ENCODE measurements at regions not wholly inside any gene's neighbourhood (a gene's known extent, or its start where the extent isn't known, plus 50 kb on each side); places are given as distances from the start of the nearest gene placed in this dataset.

DNA sequence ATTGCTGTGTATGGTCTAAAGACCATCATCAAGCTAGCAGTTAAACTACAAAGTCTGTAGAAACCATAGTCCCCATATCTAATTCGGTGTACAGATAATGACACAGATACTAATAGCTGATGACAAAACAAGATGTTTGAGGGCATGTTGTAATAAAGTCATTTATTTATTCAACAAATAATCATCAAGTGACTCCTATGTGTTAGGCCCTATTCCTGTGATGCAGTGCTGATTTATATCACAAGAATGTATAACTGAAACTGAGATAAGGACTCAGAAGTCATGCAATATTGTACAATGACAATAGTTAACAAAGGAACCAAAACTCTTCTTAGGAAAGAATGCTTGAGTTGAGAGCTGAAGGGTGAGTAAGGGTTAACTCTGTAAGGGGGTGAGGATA, 315.0 kb upstream of the NR3C2 start:
- H3K4me3 ChIP-seq (ENCODE audit: low read depth, low read length): no peak overlapping the region
- TF ChIP-seq CTCF (IDR thresholded peaks at IDR 0.05; ENCODE audit: insufficient read depth, low read depth, low read length): no peak
- DNase-seq (ENCODE audit: low read depth): no peak

- no peak overlapping the region for H3K4me3 ChIP-seq (ENCODE audit: low read depth, low read length)
- no peak for TF ChIP-seq CTCF (IDR thresholded peaks at IDR 0.05; ENCODE audit: insufficient read depth, low read depth, low read length)
- DNase-seq (ENCODE audit: low read depth): no peak
Observed at GRCh38 chr4:148749403-148749802, 307.2 kb upstream of the NR3C2 start.

- H3K4me3 ChIP-seq (ENCODE audit: low read depth, low read length): no peak overlapping the region
- no peak for DNase-seq (ENCODE audit: low read depth)
- no peak for TF ChIP-seq CTCF (IDR thresholded peaks at IDR 0.05; ENCODE audit: insufficient read depth, low read depth, low read length)
Observed at GRCh38 chr4:148747721-148748268, 305.6 kb upstream of the NR3C2 start.

DNA sequence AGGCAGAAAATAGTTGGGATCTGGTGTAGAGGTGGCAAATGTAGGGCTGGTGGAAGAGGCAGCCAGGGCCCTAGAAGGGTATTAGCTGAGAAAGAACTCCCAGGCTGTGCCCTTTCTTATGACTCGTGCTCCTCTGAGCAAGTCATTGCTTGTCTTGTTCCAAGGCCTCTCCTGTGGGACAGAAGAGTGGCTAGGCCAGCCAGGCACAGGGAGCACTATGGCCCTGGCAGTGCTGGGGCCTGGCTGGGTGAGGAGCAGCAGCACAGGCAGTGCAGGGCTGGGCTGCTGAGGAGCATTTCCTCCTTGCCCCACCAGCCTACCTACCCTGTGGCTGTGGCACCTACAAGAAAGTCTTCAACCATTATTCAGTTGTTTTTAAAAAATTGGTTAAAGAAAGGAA, 298.5 kb upstream of the NR3C2 start:
- no peak overlapping the region for H3K4me3 ChIP-seq (ENCODE audit: low read depth, low read length)
- no peak for DNase-seq (ENCODE audit: low read depth)
- no peak for TF ChIP-seq CTCF (IDR thresholded peaks at IDR 0.05; ENCODE audit: insufficient read depth, low read depth, low read length)

DNA sequence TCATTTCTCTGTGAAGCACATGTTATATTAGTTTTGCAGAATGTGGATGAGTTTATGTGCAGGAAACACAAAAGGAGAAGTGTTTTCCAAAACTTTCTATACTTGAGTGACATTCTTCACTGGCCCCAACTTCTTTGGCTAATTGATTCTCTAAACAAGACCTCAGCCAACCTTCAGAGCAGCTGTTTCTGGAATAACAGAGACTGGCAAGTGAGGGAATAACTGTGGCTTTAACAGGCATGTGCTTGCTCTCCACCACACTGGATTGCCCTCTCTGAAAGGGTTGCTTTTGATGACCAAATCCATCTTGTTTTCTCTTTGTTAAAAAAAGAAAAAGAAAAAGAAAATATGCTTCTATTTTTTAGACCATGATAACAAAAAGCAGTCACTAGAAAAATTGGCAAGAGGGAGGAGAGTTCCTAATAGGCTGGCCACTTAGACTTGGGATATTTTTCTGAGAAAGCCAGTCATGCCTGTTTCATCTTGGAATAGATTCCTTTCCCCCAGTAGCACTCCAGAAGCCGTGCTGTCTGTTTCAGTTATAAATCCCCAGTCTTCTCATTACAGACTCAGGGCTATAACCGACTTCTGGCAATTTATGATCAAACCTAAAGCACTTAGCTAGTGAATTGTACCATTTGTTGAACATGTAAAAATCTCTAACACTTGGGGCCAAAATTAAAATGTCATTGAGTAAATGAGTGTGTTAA, 295.0 kb upstream of the NR3C2 start:
- TF ChIP-seq CTCF (IDR thresholded peaks at IDR 0.05; ENCODE audit: insufficient read depth, low read depth, low read length): no peak
- DNase-seq (ENCODE audit: low read depth): no peak
- no peak overlapping the region for H3K4me3 ChIP-seq (ENCODE audit: low read depth, low read length)

DNA sequence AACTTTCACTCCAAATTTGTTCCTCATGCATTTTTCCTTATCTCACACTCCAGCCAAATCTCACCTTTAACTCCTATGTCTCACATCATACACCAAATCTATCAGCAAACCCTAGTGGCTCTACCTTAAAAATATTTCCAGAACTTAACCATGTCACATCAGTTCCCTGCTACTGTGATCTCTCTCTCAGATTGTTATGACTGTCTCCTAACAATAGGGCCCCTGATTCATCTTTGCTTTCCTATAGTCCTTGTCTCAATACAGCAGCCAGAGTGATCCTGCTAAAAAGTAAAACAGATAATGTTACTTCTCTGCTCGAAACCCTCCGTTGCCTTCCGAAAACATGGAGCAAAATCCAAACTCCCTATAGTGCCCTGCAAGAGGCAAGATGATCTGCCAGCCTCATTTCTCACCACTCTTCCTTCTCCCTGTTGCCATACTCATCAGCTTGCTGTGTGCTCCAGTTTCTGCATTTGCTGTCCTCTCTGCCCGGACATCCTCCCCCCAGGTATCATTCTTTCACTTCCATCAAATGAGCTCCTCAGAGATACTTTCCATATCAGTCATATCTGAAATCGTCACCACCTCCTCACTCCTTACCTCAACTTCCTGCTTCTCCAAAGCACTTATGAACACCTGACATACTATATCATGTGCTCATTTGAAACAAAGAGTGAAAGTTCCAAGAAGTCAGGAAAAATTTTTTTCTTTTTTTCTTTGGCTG, 293.4 kb upstream of the NR3C2 start:
- no peak for TF ChIP-seq CTCF (IDR thresholded peaks at IDR 0.05; ENCODE audit: insufficient read depth, low read depth, low read length)
- H3K4me3 ChIP-seq (ENCODE audit: low read depth, low read length): no peak overlapping the region
- no peak for DNase-seq (ENCODE audit: low read depth)
